Stimulated activated CD4-positive, alpha-beta T cell treated with anti-CD3 and anti-CD28 coated beads, Interleukin-2, amount 100 ng/mL, for 4 hours (primary cell): ENCODE measurements at regions not wholly inside any gene's neighbourhood (a gene's known extent, or its start where the extent isn't known, plus 50 kb on each side); places are given as distances from the start of the nearest gene placed in this dataset.

Source experiments
- DNase-seq: peaks from one replicate; pipeline ENCODE4 v3.0.0-alpha.2; 2020; ENCODE audit warnings: low read depth

DNA sequence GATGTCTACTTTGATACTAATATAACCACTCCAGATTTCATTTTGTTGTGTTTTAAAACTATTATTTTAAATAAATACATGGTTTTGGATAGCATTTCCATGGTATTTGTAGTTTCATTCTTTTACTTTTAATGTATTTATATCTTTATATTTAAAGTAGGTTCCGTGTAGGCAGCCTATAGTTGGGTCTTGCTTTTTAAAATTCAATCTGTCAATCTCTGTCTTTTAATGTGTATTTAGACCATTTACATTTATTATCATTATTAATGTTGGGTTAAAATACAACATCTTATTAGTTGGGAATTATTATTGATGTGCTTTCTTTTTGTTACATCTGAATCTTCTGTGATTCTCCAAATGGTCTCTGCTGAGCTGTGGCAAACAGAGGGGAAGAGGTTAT is 412.1 kb downstream of the NPIPA7 start:
- DNase-seq: no peak

DNA sequence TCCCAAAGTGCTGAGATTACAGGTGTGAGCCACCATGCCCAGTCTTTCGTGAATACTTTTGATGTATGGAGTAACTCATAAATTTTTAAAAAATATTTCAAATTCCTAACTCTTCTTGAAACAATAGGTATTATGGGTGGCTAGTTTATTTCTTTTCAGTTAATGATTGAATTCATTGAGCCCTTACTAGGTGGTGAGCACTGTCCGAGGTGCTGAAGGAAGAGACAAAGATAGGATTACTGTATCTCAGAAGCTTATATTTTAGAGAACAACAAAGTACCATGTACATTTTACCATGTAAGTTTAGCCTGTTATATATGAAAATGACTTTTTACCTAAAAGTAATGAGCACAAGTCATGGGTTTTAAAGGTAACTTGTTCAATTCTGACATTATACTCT is 418.3 kb downstream of the NPIPA7 start:
- no peak for DNase-seq

DNA sequence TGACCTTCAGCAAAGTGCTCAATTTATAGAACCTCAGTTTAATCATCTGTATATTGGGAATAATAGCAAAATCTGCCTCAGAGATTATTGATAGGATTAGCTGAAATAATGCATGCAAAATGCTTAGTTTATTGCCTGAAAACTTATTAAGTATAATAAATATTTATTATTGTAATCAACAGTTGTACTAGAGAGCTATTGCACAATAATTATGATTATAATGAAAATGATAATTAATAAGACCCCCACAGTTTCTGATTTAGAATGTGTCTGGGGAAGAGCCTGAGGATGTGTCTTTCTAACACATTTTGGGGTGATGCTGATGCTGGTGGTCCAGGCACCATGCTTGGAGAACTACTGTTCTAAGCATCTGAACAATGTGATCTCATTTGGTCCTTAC is 419.6 kb downstream of the NPIPA7 start:
- DNase-seq: no peak

DNA sequence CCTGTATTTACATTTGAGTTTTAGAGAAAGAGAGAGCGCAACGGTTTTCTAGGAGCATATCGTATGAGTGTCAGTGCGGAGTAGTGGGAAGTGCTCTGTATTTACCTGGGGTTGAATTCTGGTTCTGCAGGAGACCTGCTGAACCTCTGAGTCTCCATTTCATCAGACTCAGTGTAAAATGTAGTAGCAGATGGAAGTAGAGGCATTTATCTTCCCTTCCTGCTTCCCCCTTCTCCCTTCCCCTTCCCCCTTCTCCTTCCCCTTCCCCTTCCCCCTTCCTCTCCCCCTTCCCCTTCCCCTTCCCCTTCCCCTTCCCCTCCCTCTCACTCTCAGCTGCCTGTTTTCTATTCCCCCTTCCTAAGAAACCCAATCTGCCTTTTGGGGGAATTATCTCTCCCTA is 426.9 kb downstream of the NPIPA7 start:
- DNase-seq: no peak

DNA sequence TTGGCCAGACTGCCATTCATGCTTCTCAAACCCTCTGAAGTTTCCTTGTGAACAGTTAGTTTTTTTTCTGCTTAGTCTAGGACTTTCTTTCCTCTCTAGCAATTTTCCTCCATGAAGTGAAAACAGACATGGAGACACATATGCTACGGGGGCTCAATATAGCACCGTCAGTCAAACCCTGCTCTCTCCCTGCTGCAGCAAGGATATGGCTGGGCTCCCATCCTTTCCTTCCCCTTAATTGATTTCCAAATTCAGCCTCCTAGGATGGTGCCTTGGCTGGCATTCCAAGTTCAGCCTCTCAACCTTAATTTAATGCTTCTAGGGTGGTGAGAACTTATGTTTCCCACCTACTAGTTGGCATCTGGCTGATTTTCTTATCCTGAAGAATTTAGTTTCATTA is 436.7 kb downstream of the NPIPA7 start:
- DNase-seq: no peak

DNA sequence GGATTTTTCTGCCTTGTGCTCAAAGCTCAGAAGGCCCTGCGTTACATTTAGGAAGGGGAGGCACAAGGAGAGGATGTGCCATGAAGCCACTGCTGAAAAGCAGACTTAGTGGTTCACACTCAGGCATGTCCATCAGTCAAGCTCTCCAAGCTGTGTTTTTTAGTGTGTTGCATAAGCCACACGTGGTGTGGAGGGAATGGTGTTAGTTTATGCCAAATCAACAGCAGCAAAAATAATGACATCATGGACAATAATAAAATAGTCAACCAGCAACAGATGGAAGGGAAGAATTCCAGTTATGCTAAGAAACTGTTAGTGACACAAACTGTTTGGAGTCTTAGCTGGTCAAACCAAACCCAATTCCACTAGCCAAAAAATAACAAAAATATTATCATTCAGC is 438.3 kb downstream of the NPIPA7 start:
- no peak for DNase-seq

DNA sequence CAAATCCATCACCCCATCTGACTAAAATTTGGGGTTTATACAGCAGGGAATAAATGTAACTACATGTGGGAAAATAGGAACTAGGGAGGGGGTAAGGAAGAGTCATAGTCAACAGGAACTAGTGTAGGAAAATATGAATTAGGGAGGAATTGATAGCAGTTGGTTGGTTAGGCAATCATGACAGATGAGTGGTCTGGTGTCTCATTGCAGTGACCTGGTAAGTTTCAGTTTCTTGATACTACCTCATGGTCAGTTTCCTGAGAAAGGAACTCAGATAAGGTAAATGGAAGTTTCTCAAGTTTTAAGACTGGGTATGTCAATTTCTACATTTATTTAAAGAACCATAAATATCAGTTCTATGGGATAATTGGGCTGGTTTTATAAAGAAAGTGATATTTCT is 442.3 kb downstream of the NPIPA7 start:
- no peak for DNase-seq

DNA sequence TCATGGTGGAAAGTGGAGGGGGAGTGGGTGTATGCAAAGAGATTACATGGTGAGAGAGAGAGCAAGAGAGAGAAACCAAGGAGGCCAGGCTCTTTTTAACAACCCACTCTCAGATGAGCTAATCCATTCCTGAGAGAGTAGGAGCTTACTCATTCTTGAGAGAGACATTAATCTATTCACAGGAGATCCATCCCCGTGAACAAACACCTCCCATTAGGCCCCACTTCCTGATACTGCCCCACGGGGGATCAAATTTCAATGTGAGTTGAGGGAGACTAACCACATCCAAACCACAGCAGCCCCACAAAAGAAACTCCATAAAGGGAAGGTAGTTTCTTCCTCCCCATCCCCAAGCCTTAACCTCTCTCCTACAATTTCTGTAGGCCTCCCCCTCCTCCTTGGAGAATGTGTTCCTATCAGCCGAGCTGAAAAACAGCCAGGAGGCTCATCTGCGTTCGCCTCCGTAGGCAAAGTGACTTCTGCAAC is 450.0 kb downstream of the NPIPA7 start:
- no peak for DNase-seq

DNA sequence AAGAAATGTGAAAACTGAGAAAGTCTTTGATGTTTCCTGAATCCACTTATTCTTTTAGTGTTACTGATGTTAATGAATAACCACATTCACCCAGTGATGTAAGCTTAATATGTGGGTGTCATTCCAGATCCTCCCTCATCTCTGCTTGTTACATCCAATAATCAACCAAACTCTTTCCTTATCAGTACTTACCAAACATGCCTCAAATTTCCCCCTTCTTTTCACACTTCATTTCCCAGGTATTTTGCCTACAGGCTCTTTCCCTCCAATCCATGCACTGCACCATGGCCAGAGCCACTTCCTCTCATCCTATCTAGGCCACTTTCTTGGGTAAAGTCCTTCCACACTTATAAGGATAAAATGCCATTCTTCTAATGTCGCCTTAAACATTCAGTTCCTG is 451.5 kb downstream of the NPIPA7 start:
- no peak for DNase-seq

DNA sequence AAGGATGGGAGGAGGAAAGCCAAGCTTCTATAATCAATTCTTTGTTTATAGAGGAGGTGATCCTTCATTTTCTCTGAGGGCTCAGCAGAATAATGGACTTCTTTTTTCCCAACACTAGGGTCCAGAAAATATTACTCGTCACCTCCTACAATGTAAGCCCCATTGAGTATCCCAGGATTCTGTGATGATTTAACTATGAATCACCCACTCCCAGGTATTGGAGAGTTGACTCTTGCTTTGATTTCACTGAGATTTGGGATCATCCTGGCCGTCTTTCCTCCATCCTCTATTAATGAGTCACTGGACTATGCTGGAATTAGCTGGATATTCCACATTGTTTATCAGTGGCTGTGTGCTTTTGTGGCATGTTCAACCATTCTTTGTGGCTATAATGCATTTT is 452.0 kb downstream of the NPIPA7 start:
- DNase-seq: no peak

DNA sequence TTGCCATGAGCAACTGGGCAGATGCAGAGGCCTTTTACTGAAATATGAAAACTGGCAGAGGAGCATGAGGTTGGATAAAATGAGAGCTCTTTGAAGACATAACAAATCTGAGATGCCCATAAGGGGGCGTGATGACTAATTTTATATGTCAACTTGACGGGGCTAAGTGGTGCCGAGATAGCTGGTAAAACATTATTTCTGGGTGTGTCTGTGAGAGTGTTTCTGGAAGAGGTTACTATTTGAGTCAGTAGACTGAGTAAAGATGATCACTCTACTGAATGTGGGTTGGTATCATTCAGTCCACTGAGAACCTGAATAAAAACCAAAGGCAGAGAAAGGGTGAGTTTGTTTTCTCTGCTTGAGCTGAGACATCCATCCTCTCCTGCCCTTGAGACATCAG is 454.2 kb downstream of the NPIPA7 start:
- no peak for DNase-seq

DNA sequence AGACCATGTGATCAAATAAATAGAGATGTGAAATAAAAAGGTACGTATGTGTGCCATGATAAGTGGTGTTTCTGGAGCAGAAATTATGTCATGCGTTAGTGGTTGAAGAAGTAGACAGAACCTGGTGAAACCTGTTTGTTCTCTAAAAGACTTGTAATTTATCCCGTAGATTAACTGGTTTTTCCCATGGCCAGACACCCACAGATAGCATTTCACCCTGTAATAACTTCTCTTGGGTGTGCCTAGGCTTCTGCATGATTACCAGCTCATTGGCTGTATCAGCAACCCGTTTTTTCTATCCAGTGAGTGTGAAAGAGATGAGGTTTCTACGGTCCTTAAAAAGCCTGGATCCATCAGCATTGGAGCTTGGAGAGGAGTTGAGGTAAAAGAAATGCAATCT is 471.3 kb downstream of the NPIPA7 start:
- DNase-seq: no peak

DNA sequence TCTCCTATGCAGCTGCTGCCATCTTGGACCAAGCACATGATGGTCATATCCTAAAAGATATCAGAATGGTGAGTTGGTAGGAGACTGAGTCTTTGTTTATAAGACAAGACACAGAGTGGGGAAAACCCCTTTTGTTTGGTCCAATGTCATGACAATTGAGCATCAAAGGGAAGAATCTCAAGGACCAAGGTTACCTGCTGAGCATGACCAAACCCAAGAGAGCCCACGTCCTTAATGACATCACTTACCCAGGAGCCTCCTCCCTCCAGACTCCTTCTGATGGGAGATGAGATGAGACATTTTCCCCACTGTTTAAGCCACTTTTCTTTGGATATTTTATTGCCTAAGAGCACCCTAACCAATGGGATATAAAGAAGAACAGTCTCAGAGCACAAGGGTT is 478.1 kb downstream of the NPIPA7 start:
- DNase-seq: no peak

DNA sequence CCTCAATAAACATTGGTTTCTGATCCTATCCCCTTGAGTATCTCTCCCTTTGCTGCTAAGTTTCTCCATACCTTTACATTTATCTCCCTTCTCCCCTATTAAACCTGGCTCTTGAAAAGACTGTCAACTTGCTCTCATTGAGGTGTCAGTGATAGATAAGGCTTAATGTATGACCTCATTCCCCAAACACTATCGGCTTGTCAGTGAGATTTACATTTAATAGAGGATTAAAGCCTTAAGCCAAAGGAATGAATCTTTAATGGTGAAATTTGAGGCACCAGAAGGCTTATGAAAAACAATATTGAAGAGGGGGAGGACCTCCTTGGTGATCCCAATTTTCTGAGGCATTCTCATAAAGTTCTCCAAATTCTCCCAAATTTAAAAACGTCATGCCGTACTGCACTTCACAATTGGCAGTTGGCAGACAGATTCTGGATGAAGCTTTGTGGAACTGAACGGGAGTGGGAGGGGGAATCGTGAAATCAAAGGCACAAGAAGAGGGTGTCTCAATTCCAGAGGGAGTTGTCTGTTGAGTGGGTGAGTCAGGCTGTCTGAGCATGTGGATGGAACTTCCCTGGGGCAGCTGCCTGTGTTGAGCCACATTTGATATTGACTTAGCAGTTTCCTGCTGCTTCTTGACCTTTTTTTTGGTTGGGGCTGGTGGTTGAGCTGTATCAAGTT is 478.8 kb downstream of the NPIPA7 start:
- no peak for DNase-seq

DNA sequence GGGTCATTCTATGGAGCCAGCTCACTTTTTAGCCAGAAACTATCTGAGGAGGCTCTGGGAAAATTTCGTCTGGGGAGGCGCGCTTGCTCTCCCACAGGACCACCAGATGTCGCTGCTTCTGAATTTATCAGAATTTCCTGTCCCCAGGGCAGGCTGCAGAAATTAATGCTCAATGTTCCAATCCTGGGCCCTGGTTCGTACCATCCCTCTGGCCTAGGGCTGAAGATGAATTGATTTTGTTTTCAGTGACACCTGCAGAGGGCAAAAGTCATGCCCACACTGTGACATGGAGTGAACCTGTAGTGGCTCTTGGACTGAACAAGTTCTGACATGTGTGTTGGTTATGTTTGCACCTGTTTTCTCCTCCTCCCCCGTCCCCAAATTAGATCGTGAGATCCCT is 482.6 kb downstream of the NPIPA7 start:
- peak; percentile 13 for DNase-seq

DNA sequence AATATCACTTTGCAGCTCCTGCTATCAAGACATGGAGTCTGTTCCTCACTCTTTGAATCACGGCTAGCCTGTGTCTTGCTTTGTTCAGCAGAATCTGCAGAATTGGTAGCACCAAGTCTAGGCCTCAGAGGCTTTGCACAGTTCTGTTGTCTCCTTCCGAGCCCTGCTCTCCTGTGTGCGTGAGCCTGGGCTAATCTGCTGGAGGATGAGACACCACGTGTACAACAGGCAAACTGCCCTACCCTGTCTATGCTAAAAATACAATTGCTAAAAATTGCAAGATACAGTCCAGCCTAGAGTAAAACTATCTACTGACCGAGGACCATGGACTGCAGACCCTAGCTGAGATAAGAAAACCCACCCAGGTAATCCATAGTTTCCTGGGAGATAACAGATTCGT is 484.7 kb downstream of the NPIPA7 start:
- no peak for DNase-seq

DNA sequence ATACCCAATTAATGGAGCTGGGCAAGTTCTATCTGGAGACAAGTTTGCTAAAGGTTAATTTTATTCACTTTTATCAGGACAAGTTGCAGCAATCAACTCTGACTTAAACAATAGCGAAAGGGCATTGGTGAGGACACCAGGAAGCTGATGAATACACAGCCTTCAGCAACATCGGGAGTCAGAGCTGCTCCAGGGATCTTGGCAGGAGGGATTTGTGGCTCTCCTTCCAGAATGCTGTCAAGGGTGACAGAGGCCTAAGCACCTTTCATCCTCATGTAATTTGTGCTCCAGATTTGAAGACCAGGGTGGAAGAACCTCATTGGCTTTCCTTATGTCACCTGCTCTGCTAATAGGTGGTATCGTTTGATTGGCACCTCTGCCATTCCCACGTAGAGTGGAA is 485.6 kb downstream of the NPIPA7 start:
- DNase-seq: no peak

DNA sequence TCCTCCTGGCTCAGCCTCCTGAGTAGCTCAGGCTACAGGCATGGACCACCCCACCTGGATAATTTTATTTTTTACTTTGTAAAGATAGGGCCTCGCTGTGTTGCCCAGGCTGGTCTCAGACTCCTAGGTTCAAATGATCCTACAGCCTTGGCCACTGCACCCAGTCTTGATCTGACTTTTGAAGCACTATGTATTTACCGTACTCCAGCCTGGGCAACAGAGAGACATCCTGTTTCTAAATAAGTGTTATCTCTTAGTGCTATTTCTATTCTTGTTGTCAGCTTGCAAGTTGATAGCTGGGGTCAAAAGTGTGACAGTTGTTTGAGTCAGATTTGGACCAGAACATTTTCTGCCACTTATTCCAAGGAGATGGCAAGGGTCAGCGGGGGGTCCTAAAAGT is 486.4 kb downstream of the NPIPA7 start:
- no peak for DNase-seq

DNA sequence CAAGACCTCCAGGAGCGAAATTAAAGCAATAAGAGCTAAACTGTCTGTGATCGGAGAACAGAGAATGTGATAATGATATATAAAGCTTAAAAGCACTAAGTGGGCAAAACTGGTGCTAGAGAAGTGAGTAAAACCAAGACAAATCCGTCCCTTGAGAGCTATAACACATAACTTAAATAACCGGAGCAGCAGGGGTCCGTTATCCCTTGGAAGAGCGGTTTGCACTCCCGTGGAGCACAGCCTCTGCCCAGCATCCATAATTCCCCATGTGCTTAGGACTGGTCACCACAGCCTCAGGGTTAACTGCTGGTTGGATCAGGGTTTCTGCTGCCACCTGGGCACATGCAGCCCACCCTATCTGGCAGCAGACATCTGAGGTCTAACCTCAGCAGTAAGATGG is 489.0 kb downstream of the NPIPA7 start:
- DNase-seq: no peak

DNA sequence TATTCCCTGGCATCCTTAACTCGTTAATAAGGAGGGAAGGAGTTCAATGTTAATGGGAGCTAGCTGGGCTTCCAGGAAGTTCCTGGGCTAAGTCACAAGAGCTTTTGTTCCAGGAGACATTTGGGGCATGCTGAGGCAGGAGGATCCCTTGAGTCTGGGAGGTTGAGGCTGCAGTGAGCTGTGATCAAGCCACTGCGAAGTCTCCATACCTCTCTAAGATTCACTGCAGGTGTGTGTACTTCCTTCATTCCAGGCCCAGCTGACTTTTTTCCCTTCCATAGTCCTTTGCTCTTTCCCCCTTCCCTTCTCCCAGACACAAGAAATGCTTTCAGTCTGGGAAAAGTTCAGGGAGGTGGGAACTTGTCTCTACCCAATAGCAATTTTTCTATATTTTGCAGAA is 489.8 kb downstream of the NPIPA7 start:
- no peak for DNase-seq

DNA sequence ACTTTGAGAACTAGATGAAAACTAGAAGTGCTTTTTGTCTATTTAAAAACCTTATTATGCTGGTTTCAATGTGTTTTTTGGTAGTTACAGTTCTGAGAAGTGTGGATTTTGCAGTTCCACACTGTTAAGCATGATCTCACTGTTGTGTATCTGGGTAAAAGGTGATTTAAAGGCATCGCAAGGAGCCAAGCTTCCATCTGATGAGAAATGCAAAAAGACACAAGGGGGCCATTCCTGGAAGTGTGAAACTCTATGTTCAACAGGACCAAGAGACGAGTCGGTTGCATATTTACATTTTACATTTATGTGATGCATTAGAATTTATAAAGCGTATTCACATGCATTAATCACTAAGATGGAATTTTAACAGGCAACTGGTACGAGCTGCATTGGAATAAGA is 490.8 kb downstream of the NPIPA7 start:
- DNase-seq: no peak

DNA sequence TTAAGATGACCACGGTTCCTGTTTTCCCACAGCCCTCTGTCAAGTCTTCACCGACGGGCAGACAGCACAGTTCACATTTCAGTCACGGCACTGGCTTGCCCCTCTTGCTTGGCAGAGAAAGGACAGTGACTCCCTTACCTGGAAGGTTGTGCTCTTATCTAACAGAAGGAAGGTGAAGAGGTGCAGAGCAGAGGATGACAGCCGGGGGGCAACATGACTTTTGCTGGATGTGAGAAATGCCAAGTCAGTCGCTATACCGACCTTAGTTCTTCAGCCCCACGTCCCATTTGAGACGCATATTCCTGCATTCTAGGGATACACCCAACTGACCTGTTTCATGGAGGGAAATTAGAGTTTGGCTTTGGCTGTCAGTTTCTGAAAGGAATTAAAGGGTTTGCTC is 492.3 kb downstream of the NPIPA7 start:
- DNase-seq: no peak

DNA sequence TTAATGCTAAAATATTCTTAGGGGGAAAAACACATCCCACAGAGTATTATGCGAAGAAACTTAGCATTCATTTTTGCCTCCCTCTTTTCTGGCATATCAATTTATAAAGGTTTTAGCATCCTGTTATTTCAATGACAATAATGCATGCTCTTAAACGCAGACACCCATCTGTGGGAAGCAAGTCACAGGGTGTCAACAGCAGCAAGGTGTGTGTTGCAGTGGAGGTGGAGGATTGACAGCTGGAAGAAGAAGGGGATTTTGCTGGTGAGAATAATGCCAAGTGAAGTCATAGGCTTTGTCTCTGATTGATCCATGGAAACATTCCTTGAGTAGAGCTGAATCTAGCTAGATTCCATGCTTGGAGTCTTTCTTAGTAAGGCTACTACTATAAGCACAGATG is 498.1 kb downstream of the NPIPA7 start:
- no peak for DNase-seq

DNA sequence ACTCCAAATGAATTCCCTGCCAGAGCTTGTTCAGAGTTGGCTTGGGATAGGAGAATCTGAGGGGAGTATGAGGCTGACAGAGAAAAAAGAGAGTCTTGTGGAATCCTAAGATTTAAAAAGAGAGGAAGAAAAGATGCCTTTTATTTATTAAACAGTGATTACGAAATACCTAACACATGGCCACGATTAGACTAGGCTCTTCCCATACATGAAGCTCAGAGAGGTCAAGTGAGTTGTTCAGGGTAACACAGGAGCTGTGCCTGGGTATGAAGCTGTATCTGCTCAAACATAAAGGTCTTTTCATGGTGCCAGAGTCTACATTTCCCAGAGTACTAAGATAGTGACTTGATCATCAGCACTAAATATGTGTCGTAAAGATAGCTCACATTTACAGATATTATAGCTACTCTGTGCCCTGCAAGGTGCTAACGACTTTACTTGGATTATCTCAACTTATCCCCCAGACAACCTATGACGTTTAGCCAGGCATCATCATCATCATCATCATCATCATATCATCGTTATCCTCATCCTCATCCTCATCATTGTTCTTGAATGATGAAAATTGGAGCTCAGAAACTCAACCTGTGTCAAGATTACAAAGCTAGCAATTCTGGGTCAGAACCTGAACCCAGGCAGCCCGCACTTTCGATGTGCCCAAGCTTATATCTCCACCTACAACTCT is 500.8 kb downstream of the NPIPA7 start:
- DNase-seq: no peak
